Fibroblast of lung (primary cell): ENCODE measurements at regions not wholly inside any gene's neighbourhood (a gene's known extent, or its start where the extent isn't known, plus 50 kb on each side); places are given as distances from the start of the nearest gene placed in this dataset.

Experiments
- DNase-seq, 2 donors: peaks; one replicate each; pipeline versions ENCODE4 v3.0.0 to v3.0.0-alpha.2; 2010; ENCODE audit warnings: low read depth in 2 of 2
- H2AFZ ChIP-seq: 2 replicates; pipeline ENCODE4 v1.5.1; 2012; ENCODE audit warnings: low read length, control low read depth, inconsistent platforms
- H3K27ac ChIP-seq: 2 replicates; pipeline ENCODE4 v1.5.1; 2011; ENCODE audit warnings: low read length, control low read depth; ENCODE audit not compliant: insufficient read depth
- H3K27me3 ChIP-seq: 2 replicates; pipeline ENCODE4 v1.5.1; 2011; ENCODE audit warnings: mild to moderate bottlenecking, low read length; ENCODE audit not compliant: control insufficient read depth, insufficient read depth
- H3K36me3 ChIP-seq: 2 replicates; pipeline ENCODE4 v1.5.1; 2011; ENCODE audit warnings: low read length; ENCODE audit not compliant: control insufficient read depth, insufficient read depth
- H3K4me1 ChIP-seq: 2 replicates; pipeline ENCODE4 v1.5.1; 2011; ENCODE audit warnings: low read length; ENCODE audit not compliant: control insufficient read depth, insufficient read depth; ENCODE audit errors: extremely low read depth
- H3K4me2 ChIP-seq: 2 replicates; pipeline ENCODE4 v1.5.1; 2011; ENCODE audit warnings: low read length, control low read depth; ENCODE audit not compliant: insufficient read depth; ENCODE audit errors: extremely low read depth
- H3K4me3 ChIP-seq, 4 experiments: fragments of 200-600 bp in 1 of 4; sonication (generic) in 1 of 4; replicated peaks in 1 of 4; 2 replicates each; pipeline ENCODE4 v1.5.1; 2011 to 2016; ENCODE audit warnings: low read length in 4 of 4, low read depth in 3 of 4, mild to moderate bottlenecking in 3 of 4, control low read depth in 2 of 4, inconsistent platforms in 1 of 4, mixed read lengths in 1 of 4; ENCODE audit not compliant: insufficient read depth in 1 of 4; ENCODE audit errors: control extremely low read depth in 1 of 4
- H3K79me2 ChIP-seq: 2 replicates; pipeline ENCODE4 v1.5.1; 2012; ENCODE audit warnings: mild to moderate bottlenecking, low read length, inconsistent platforms; ENCODE audit not compliant: control insufficient read depth, insufficient read depth
- H3K9ac ChIP-seq: 2 replicates; pipeline ENCODE4 v1.5.1; 2011; ENCODE audit warnings: mild to moderate bottlenecking, low read length, control low read depth; ENCODE audit not compliant: insufficient read depth
- H3K9me3 ChIP-seq: 2 replicates; pipeline ENCODE4 v1.5.1; 2012; ENCODE audit warnings: low read depth, low read length; ENCODE audit not compliant: control insufficient read depth, insufficient read depth
- H4K20me1 ChIP-seq: 2 replicates; pipeline ENCODE4 v1.5.1; 2011; ENCODE audit warnings: low read length; ENCODE audit not compliant: control insufficient read depth, insufficient read depth; ENCODE audit errors: extremely low read depth
- EZH2 ChIP-seq: IDR thresholded peaks from 2 replicates; pipeline ENCODE4 v1.5.1; 2012; ENCODE audit warnings: low read length, control low read depth, mild to moderate bottlenecking; ENCODE audit errors: missing control alignments
- TF ChIP-seq, protein P1 (sequence below), 2 donors: IDR thresholded peaks in 1 of 2; conservative IDR thresholded peaks in 1 of 2; 1 replicate in 1 of 2; 2 replicates in 1 of 2; pipeline ENCODE4 v1.5.1; 2011 to 2012; ENCODE audit warnings: low read length in 2 of 2, control low read depth in 1 of 2, inconsistent platforms in 1 of 2, low read depth in 1 of 2, mild to moderate bottlenecking in 1 of 2

DNA sequence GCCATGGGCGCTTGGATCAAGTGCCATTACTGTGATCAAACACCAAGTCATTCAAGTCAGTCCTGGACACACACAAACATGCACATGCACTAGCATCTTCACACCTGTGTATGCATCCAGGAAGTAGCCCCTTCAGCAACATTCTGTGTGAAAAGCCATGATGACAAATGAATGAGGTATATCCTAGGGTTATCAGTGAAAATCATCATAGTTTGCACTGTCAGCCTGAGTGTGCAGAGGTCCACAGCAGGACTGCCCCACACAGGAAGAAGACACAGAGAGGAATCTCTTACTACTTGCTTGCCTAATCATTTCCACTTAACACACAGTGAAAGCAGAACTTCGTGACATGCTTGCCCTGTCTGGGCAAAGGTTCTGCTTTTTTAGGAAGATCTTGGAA lies 184.0 kb upstream of the ADO start:
- Histone ChIP-seq H2AFZ (no peak overlapping the region), H3K79me2 (no peaks in the 10 kb centered on the region), H3K9ac (no peak overlapping the region), H3K4me3 (no peak overlapping the region), H3K27me3 (no peaks in the 10 kb centered on the region), H3K36me3 (no peaks in the 10 kb centered on the region), H3K4me2 (no peak overlapping the region), H4K20me1 (no peaks in the 10 kb centered on the region), H3K27ac (no peak overlapping the region), H3K9me3 (no peaks in the 10 kb centered on the region), H3K4me1 (peaks cover 2% of the 10 kb centered on the region)
- TF ChIP-seq, protein P1, sequence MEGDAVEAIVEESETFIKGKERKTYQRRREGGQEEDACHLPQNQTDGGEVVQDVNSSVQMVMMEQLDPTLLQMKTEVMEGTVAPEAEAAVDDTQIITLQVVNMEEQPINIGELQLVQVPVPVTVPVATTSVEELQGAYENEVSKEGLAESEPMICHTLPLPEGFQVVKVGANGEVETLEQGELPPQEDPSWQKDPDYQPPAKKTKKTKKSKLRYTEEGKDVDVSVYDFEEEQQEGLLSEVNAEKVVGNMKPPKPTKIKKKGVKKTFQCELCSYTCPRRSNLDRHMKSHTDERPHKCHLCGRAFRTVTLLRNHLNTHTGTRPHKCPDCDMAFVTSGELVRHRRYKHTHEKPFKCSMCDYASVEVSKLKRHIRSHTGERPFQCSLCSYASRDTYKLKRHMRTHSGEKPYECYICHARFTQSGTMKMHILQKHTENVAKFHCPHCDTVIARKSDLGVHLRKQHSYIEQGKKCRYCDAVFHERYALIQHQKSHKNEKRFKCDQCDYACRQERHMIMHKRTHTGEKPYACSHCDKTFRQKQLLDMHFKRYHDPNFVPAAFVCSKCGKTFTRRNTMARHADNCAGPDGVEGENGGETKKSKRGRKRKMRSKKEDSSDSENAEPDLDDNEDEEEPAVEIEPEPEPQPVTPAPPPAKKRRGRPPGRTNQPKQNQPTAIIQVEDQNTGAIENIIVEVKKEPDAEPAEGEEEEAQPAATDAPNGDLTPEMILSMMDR (conservative IDR thresholded peaks at IDR 0.05 in 1 of 2, IDR thresholded peaks at IDR 0.05 in 1 of 2; ENCODE audit: low read depth in 1 of 2, low read length in 2 of 2), result no peak
- no peak for TF ChIP-seq EZH2
- DNase-seq, result no peak

DNA sequence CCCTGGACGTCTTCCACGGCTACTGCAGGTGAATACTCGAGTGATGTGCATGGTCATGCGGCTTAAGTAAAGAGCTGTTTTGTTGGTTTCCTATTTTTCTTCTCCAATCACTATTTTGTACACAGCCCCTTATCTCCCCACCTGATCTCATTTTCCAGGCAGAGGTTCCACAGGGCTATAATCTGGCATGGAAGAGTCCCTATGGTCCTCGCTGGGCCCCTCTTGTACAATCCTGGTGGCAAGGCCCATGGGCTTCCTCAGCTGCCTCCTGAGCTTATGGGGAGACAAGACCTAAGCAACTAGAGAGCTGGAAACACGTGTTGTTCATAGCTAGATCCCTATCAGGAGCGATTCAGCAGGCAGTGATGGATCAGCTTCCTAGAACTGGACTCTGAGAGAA lies 181.3 kb upstream of the ADO start:
- no peaks in the 10 kb centered on the region for H3K36me3 ChIP-seq
- no peak overlapping the region for H2AFZ ChIP-seq
- TF ChIP-seq, protein P1 (conservative IDR thresholded peaks at IDR 0.05 in 1 of 2, IDR thresholded peaks at IDR 0.05 in 1 of 2; ENCODE audit: low read depth in 1 of 2, low read length in 2 of 2), result no peak
- no peak for TF ChIP-seq EZH2
- DNase-seq, result no peak
- no peaks in the 10 kb centered on the region for H4K20me1 ChIP-seq
- no peaks in the 10 kb centered on the region for H3K27me3 ChIP-seq
- H3K27ac ChIP-seq, result no peak overlapping the region
- no peaks in the 10 kb centered on the region for H3K79me2 ChIP-seq
- H3K9ac ChIP-seq, result no peak overlapping the region
- H3K9me3 ChIP-seq, result no peaks in the 10 kb centered on the region
- no peak overlapping the region for H3K4me2 ChIP-seq
- H3K4me1 ChIP-seq, result peaks cover 18% of the 10 kb centered on the region
- no peak overlapping the region for H3K4me3 ChIP-seq

DNA sequence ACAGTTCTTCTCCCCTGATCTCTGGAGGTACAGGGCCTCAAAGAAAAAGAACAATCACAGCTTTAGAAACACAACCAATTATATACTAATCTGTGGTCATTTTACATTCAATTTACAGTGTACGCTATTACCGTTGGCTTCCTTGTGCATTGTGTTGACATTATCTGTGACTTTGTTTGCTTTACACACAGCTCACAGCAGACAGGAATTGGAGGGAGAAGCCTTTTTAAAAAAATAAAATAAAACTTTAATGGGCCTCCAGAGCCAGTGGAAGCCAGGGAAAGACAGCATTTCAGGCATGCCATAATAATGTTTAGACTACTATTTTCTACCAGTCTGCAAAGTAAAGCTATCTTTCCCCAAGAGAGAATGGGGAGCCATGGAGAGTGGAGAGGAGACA lies 179.0 kb upstream of the ADO start:
- H2AFZ ChIP-seq, result no peak overlapping the region
- no peak for TF ChIP-seq EZH2
- TF ChIP-seq, protein P1 (conservative IDR thresholded peaks at IDR 0.05 in 1 of 2, IDR thresholded peaks at IDR 0.05 in 1 of 2; ENCODE audit: low read depth in 1 of 2, low read length in 2 of 2), result no peak
- no peaks in the 10 kb centered on the region for H3K27me3 ChIP-seq
- no peaks in the 10 kb centered on the region for H3K36me3 ChIP-seq
- no peak for DNase-seq
- no peaks in the 10 kb centered on the region for H4K20me1 ChIP-seq
- H3K4me2 ChIP-seq, result no peak overlapping the region
- no peaks in the 10 kb centered on the region for H3K79me2 ChIP-seq
- no peak overlapping the region for H3K9ac ChIP-seq
- H3K4me3 ChIP-seq, result no peak overlapping the region
- peaks cover 15% of the 10 kb centered on the region for H3K4me1 ChIP-seq
- no peaks in the 10 kb centered on the region for H3K9me3 ChIP-seq
- no peak overlapping the region for H3K27ac ChIP-seq
